Sigmoid colon (tissue), 6 donors: ENCODE measurements at regions not wholly inside any gene's neighbourhood (a gene's known extent, or its start where the extent isn't known, plus 50 kb on each side); places are given as distances from the start of the nearest gene placed in this dataset.

Source experiments
- DNase-seq: peaks from one replicate; pipeline ENCODE4 v3.0.0-alpha.2; 2019
- H3K27ac ChIP-seq, 4 donors: fragments of 200-600 bp; sonication (generic); one replicate each; pipeline ENCODE4 v1.5.1; 2016 to 2019; ENCODE audit warnings: mild to moderate bottlenecking in 1 of 4
- H3K27me3 ChIP-seq, 3 donors: fragments of 200-600 bp; sonication (generic); one replicate each; pipeline ENCODE4 v1.5.1; 2019; ENCODE audit warnings: mild to moderate bottlenecking in 1 of 3
- H3K36me3 ChIP-seq, 4 donors: fragments of 200-600 bp; sonication (generic); one replicate each; pipeline ENCODE4 v1.5.1; 2016 to 2019
- H3K4me1 ChIP-seq, 4 donors: fragments of 200-600 bp; sonication (generic); one replicate each; pipeline ENCODE4 v1.5.1; 2017 to 2019
- H3K4me3 ChIP-seq, 4 donors: fragments of 200-600 bp; sonication (generic); one replicate each; pipeline ENCODE4 v1.5.1; 2017 to 2019; ENCODE audit warnings: mild to moderate bottlenecking in 2 of 4, moderate library complexity in 1 of 4
- H3K9me3 ChIP-seq, 4 donors: fragments of 200-600 bp in 3 of 4; sonication (generic) in 3 of 4; one replicate each; pipeline versions ENCODE4 v1.5.1 to v1.6.1; 2013 to 2019
- CTCF ChIP-seq, 4 experiments: fragments of 450-650 bp in 3 of 4; fragments of 200-600 bp in 1 of 4; IDR thresholded peaks; one replicate each; pipeline ENCODE4 v1.5.1; 2016 to 2019; ENCODE audit warnings: antibody characterized with exemption in 4 of 4, mild to moderate bottlenecking in 3 of 4, moderate library complexity in 2 of 4
- EP300 ChIP-seq, 4 donors: sonication (generic); formaldehyde crosslinking; IDR thresholded peaks; one replicate each; pipeline ENCODE4 v1.6.1; 2017; ENCODE audit warnings: antibody characterized with exemption in 4 of 4
- POLR2A ChIP-seq, 2 donors: fragments of 450-650 bp; IDR thresholded peaks; one replicate each; pipeline ENCODE4 v1.6.1; 2016; ENCODE audit warnings: antibody characterized with exemption in 2 of 2, mild to moderate bottlenecking in 2 of 2, moderate library complexity in 2 of 2
- POLR2AphosphoS5 ChIP-seq, 4 donors: sonication (generic); formaldehyde crosslinking; IDR thresholded peaks; one replicate each; pipeline ENCODE4 v1.6.1; 2017; ENCODE audit warnings: antibody characterized with exemption in 4 of 4
- WGBS, 2 donors: extraction: QIAGEN DNeasy Blood & Tissue Kit; methylation state at CpG; one replicate each; pipeline ENCODE4 v1.1.7; 2013; 5-methylcytosine and 5-hydroxymethylcytosine counted together
- intact Hi-C: fragments of 100-400 bp; cut with DNase I; formaldehyde crosslinking; loops from one replicate; pipeline ENCODE4 v1.15.1; 2023
- donor health status: healthy with polysubstance abuse.
- donor health status: healthy.

GRCh38 chr6:8608737-8609136, 173.4 kb upstream of the SLC35B3 start:
- Histone ChIP-seq H3K4me1 (no peaks in the 10 kb centered on the region), H3K27ac (no peak overlapping the region), H3K4me3 (no peak overlapping the region), H3K27me3 (no peaks in the 10 kb centered on the region), H3K36me3 (no peaks in the 10 kb centered on the region), H3K9me3 (peaks cover 0 to 1% (median 0%) of the 10 kb centered on the region in 4 donors)
- intact Hi-C loops: no loop called here
- 75 to 90% methylated on average over 5 of the region's 5 CpGs for WGBS, 2 donors
- DNase-seq: no peak
- no peak for TF ChIP-seq CTCF (IDR thresholded peaks at IDR 0.05)
- no peak for TF ChIP-seq EP300 (IDR thresholded peaks at IDR 0.05)
- no peak for TF ChIP-seq POLR2A (IDR thresholded peaks at IDR 0.05)
- no peak for TF ChIP-seq POLR2AphosphoS5 (IDR thresholded peaks at IDR 0.05)

- intact Hi-C loops: no loop called here
- no peak overlapping the region for H3K27ac ChIP-seq
- WGBS, 2 donors: 38 to 50% methylated on average over 7 of the region's 7 CpGs
- no peak for TF ChIP-seq CTCF (IDR thresholded peaks at IDR 0.05)
- H3K27me3 ChIP-seq: no peaks in the 10 kb centered on the region
- no peak for DNase-seq
- H3K9me3 ChIP-seq: no peaks in the 10 kb centered on the region
- no peaks in the 10 kb centered on the region for H3K36me3 ChIP-seq
- no peak overlapping the region for H3K4me3 ChIP-seq
- no peaks in the 10 kb centered on the region for H3K4me1 ChIP-seq
Measured at GRCh38 chr6:8589941-8590729, 154.8 kb upstream of the SLC35B3 start.

- TF ChIP-seq POLR2A (IDR thresholded peaks at IDR 0.05) (no peak), CTCF (IDR thresholded peaks at IDR 0.05) (no peak), POLR2AphosphoS5 (IDR thresholded peaks at IDR 0.05) (no peak), EP300 (IDR thresholded peaks at IDR 0.05) (no peak)
- no peak for DNase-seq
- H3K4me1 ChIP-seq: no peaks in the 10 kb centered on the region
- intact Hi-C loops: no loop called here
- H3K4me3 ChIP-seq: no peak overlapping the region
- no peaks in the 10 kb centered on the region for H3K27me3 ChIP-seq
- no peak overlapping the region for H3K27ac ChIP-seq
- H3K9me3 ChIP-seq: no peaks in the 10 kb centered on the region
- no peaks in the 10 kb centered on the region for H3K36me3 ChIP-seq
- WGBS, 2 donors: 61 to 89% methylated on average over 1 of the region's 1 CpG
Measured at GRCh38 chr6:8588176-8588575, 152.8 kb upstream of the SLC35B3 start.

GRCh38 chr6:8583291-8583690, 147.9 kb upstream of the SLC35B3 start:
- intact Hi-C loops: no loop called here
- Histone ChIP-seq H3K36me3 (no peaks in the 10 kb centered on the region), H3K27ac (no peak overlapping the region), H3K4me3 (no peak overlapping the region), H3K4me1 (no peaks in the 10 kb centered on the region), H3K9me3 (no peaks in the 10 kb centered on the region), H3K27me3 (no peaks in the 10 kb centered on the region)
- TF ChIP-seq POLR2A (IDR thresholded peaks at IDR 0.05) (no peak), POLR2AphosphoS5 (IDR thresholded peaks at IDR 0.05) (no peak), CTCF (IDR thresholded peaks at IDR 0.05) (no peak), EP300 (IDR thresholded peaks at IDR 0.05) (no peak)
- no peak for DNase-seq

GRCh38 chr6:8579372-8579771, 144.0 kb upstream of the SLC35B3 start:
- Histone ChIP-seq H3K4me1 (no peaks in the 10 kb centered on the region), H3K9me3 (no peaks in the 10 kb centered on the region), H3K27ac (no peak overlapping the region), H3K36me3 (no peaks in the 10 kb centered on the region), H3K4me3 (no peak overlapping the region), H3K27me3 (no peaks in the 10 kb centered on the region)
- intact Hi-C loops: no loop called here
- TF ChIP-seq POLR2A (IDR thresholded peaks at IDR 0.05) (no peak), EP300 (IDR thresholded peaks at IDR 0.05) (no peak), CTCF (IDR thresholded peaks at IDR 0.05) (no peak), POLR2AphosphoS5 (IDR thresholded peaks at IDR 0.05) (no peak)
- DNase-seq: no peak
- WGBS, 2 donors: 81 to 84% methylated on average over 1 of the region's 1 CpG
